HepG2 (cell line): ENCODE measurements at regions not wholly inside any gene's neighbourhood (a gene's known extent, or its start where the extent isn't known, plus 50 kb on each side); places are given as distances from the start of the nearest gene placed in this dataset.

ENCODE experiments used
- ATAC-seq: fragments of 200-7000 bp; cut with Tn5 transposase; 3 replicates; pipeline ENCODE4 v1.9.1; 2020; ENCODE audit warnings: mild to moderate bottlenecking, moderate library complexity
- BruUV-seq: library from RNA; stranded (reverse); fragments of 400-500 nt; replicated peaks from 2 replicates; lab custom pipeline; 2021; lab: Mats Ljungman, UMichigan
- CTCF ChIA-PET: fragments of 300-600 bp; formaldehyde crosslinking; extraction: SDS; loops from one replicate; lab custom pipeline; 2021; ENCODE audit warnings: low total read pairs, inconsistent platforms, low intra/inter-chr PET ratio; lab: Yijun Ruan, JAX
- POLR2A ChIA-PET: fragments of 350-600 bp; sonication (Branson Sonifier 250); formaldehyde crosslinking; loops from one replicate; lab custom pipeline; 2020; ENCODE audit warnings: antibody characterized with exemption, inconsistent platforms; lab: Yijun Ruan, JAX
- DNase-seq: peaks from one replicate; pipeline ENCODE4 v3.0.0-alpha.2; 2015; ENCODE audit warnings: low spot score
- FAIRE-seq: peaks from 3 replicates; lab custom pipeline; 2011; peaks lifted over from hg19 to GRCh38; lab: Jason Lieb, UNC
- H2AFZ ChIP-seq: one replicate; pipeline ENCODE4 v1.6.1; 2011; ENCODE audit warnings: low read length, inconsistent platforms
- H3K27ac ChIP-seq: fragments of 300-600 bp; 3 replicates; pipeline ENCODE4 v1.8.0; 2011; ENCODE audit warnings: mixed run types, mild to moderate bottlenecking, mixed read lengths, low read length, inconsistent platforms; ENCODE audit not compliant: insufficient read depth; ENCODE audit errors: extremely low read length
- H3K27me3 ChIP-seq, 2 experiments: fragments of 200-600 bp in 1 of 2; 2 replicates in 1 of 2; 3 replicates in 1 of 2; pipeline versions ENCODE4 v1.6.0 to v1.8.0; 2011; ENCODE audit warnings: low read length in 2 of 2, mild to moderate bottlenecking in 2 of 2, moderate library complexity in 2 of 2, inconsistent platforms in 1 of 2; ENCODE audit not compliant: insufficient read depth in 2 of 2, control insufficient read depth in 1 of 2
- H3K36me3 ChIP-seq, 2 experiments: fragments of 200-600 bp in 1 of 2; replicated peaks in 1 of 2; 2 replicates in 1 of 2; 3 replicates in 1 of 2; pipeline versions ENCODE4 v1.5.1 to v1.8.0; 2011; ENCODE audit warnings: low read length in 2 of 2, inconsistent platforms in 1 of 2; ENCODE audit not compliant: insufficient read depth in 2 of 2, control insufficient read depth in 1 of 2
- H3K4me1 ChIP-seq: 2 replicates; pipeline ENCODE4 v1.5.1; 2012; ENCODE audit warnings: low read length, inconsistent platforms; ENCODE audit not compliant: insufficient read depth
- H3K4me2 ChIP-seq: 2 replicates; pipeline ENCODE4 v1.6.0; 2011; ENCODE audit warnings: low read depth, low read length, inconsistent platforms
- H3K4me3 ChIP-seq, 3 experiments: fragments of 200-600 bp in 1 of 3; sonication (generic), shearing (Covaris generic) in 1 of 3; replicated peaks in 1 of 3; 2 replicates each; pipeline ENCODE4 v1.5.1; 2011 to 2016; ENCODE audit warnings: low read length in 3 of 3, inconsistent platforms in 2 of 3, low read depth in 2 of 3, mild to moderate bottlenecking in 2 of 3, control low read depth in 1 of 3, mixed read lengths in 1 of 3; ENCODE audit not compliant: insufficient read depth in 1 of 3
- H3K79me2 ChIP-seq: one replicate; pipeline ENCODE4 v1.6.1; 2011; ENCODE audit warnings: low read length, inconsistent platforms; ENCODE audit not compliant: insufficient read depth
- H3K9ac ChIP-seq: 2 replicates; pipeline ENCODE4 v1.6.0; 2011; ENCODE audit warnings: mild to moderate bottlenecking, low read depth, low read length, inconsistent platforms; ENCODE audit not compliant: insufficient read depth
- H3K9me3 ChIP-seq: 2 replicates; pipeline ENCODE4 v1.5.1; 2012; ENCODE audit warnings: mild to moderate bottlenecking, low read length
- H4K20me1 ChIP-seq: 2 replicates; pipeline ENCODE4 v1.6.0; 2011; ENCODE audit warnings: inconsistent platforms, mild to moderate bottlenecking, low read length, moderate library complexity; ENCODE audit not compliant: insufficient read depth
- ASH2L ChIP-seq: fragments of 300-600, 200-600 bp; sonication (generic); IDR thresholded peaks from 2 replicates; pipeline ENCODE4 v1.7.0; 2017; ENCODE audit warnings: low read depth, mild to moderate bottlenecking, moderate library complexity, mixed read lengths, low read length; ENCODE audit not compliant: insufficient read length
- MEF2D ChIP-seq: sonication (generic); formaldehyde crosslinking; IDR thresholded peaks from 2 replicates; pipeline ENCODE4 v1.5.1; 2020; ENCODE audit warnings: mild to moderate bottlenecking, missing genetic modification reagents
- NCOA5 ChIP-seq: sonication (generic); formaldehyde crosslinking; IDR thresholded peaks from 2 replicates; pipeline ENCODE4 v1.4.0; 2020; ENCODE audit warnings: missing genetic modification reagents
- NFIB ChIP-seq: sonication (generic); formaldehyde crosslinking; IDR thresholded peaks from 2 replicates; pipeline ENCODE4 v1.9.0; 2021; ENCODE audit warnings: missing genetic modification reagents, mild to moderate bottlenecking, borderline replicate concordance
- SPEN ChIP-seq: sonication (generic); formaldehyde crosslinking; IDR thresholded peaks from 2 replicates; pipeline ENCODE4 v1.5.1; 2020; ENCODE audit warnings: low read depth, mild to moderate bottlenecking, missing genetic modification reagents
- TMF1 ChIP-seq: sonication (generic); formaldehyde crosslinking; IDR thresholded peaks from 2 replicates; pipeline ENCODE4 v1.8.1; 2022; ENCODE audit warnings: low read depth, missing genetic modification reagents
- ZNF136 ChIP-seq: sonication (generic); formaldehyde crosslinking; IDR thresholded peaks from 2 replicates; pipeline ENCODE4 v1.8.1; 2022; ENCODE audit warnings: low read depth, mild to moderate bottlenecking, moderate library complexity, missing genetic modification reagents
- ZNF564 ChIP-seq: sonication (generic); formaldehyde crosslinking; IDR thresholded peaks from 2 replicates; pipeline ENCODE4 v1.8.1; 2023; ENCODE audit warnings: mild to moderate bottlenecking, missing genetic modification reagents
- ZNF572 ChIP-seq: sonication (generic); formaldehyde crosslinking; IDR thresholded peaks from 2 replicates; pipeline ENCODE4 v1.5.1; 2020; ENCODE audit warnings: mild to moderate bottlenecking, missing genetic modification reagents
- ZNF724P ChIP-seq: sonication (generic); formaldehyde crosslinking; IDR thresholded peaks from 2 replicates; pipeline ENCODE4 v1.8.0; 2022; ENCODE audit warnings: missing genetic modification reagents, borderline replicate concordance
- WGBS: methylation state at CpG from one replicate; pipeline ENCODE4 v1.1.6; 2017; ENCODE audit warnings: low lambda C conversion rate; 5-methylcytosine and 5-hydroxymethylcytosine counted together
- in situ Hi-C: cut with HindIII; loops from 2 replicates; pipeline ENCODE4 v1.10.0; 2017; ENCODE audit warnings: low pct_unique_long_range_greater_than_20kb; ENCODE audit not compliant: extremely low pct_ligation_motif_present
- intact Hi-C: fragments of 100-400 bp; cut with micrococcal nuclease; formaldehyde crosslinking; loops from one replicate; pipeline ENCODE4 v1.10.0; 2022; ENCODE audit not compliant: unreplicated experiment
- TF ChIP-seq, protein P1 (sequence below): sonication (generic); formaldehyde crosslinking; IDR thresholded peaks from 2 replicates; pipeline ENCODE4 v1.8.0; 2022; ENCODE audit warnings: low read depth, missing genetic modification reagents

DNA sequence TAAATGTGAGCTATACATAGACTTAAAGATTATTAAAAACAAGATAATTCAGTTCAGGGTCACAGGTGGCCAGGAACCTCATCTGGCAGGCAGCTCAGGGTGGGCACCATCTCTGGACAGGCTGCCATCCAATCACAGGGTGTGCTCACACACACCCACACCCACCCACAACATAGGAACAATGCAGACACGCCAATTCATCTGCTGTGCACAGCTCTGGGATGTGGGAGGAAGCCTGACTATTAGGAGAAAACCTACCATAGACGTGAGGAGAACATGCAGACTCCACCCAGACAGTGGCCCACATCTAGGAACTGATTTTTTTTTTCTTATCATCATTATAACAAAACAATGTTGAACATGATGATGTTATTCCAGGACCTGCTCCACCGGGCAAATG is 286.7 kb downstream of the PRL start:
- Histone ChIP-seq H2AFZ (no peak overlapping the region), H3K36me3 (no peaks in the 10 kb centered on the region), H3K27ac (no peak overlapping the region), H3K9ac (no peak overlapping the region), H3K4me2 (no peak overlapping the region), H4K20me1 (no peaks in the 10 kb centered on the region), H3K9me3 (no peaks in the 10 kb centered on the region), H3K4me3 (no peak overlapping the region), H3K79me2 (no peaks in the 10 kb centered on the region), H3K27me3 (no peaks in the 10 kb centered on the region), H3K4me1 (no peaks in the 10 kb centered on the region)
- DNase-seq: no peak
- intact Hi-C loops (no loop called here), in situ Hi-C loops (no loop called here)
- ATAC-seq: no peak
- FAIRE-seq: no peak
- 2% methylated on average over 3 of the region's 3 CpGs for WGBS
- BruUV-seq: no TSS peak
- POLR2A ChIA-PET: no interaction called here
- TF ChIP-seq ZNF136 (CRISPR knock-in tag) (no peak), MEF2D (CRISPR knock-in tag) (no peak), TMF1 (CRISPR knock-in tag) (no peak), NFIB (CRISPR knock-in tag) (no peak), ASH2L (no peak), ZNF564 (CRISPR knock-in tag) (no peak), ZNF572 (no peak), ZNF724P (CRISPR knock-in tag) (no peak), SPEN (CRISPR knock-in tag) (no peak), NCOA5 (CRISPR knock-in tag) (no peak)
- TF ChIP-seq, protein P1, sequence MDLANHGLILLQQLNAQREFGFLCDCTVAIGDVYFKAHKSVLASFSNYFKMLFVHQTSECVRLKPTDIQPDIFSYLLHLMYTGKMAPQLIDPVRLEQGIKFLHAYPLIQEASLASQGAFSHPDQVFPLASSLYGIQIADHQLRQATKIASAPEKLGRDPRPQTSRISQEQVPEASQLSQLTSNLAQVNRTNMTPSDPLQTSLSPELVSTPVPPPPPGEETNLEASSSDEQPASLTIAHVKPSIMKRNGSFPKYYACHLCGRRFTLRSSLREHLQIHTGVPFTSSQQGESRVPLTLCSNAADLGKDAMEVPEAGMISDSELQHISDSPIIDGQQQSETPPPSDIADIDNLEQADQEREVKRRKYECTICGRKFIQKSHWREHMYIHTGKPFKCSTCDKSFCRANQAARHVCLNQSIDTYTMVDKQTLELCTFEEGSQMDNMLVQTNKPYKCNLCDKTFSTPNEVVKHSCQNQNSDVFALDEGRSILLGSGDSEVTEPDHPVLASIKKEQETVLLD (CRISPR knock-in tag): no peak
- CTCF ChIA-PET: no interaction called here
